Endothelial cell of umbilical vein (primary cell): ENCODE measurements at regions not wholly inside any gene's neighbourhood (a gene's known extent, or its start where the extent isn't known, plus 50 kb on each side); places are given as distances from the start of the nearest gene placed in this dataset.

Source experiments
- BruUV-seq: library from RNA; stranded (reverse); fragments of 400-500 nt; replicated peaks from 2 replicates; lab custom pipeline; 2021; lab: Mats Ljungman, UMichigan
- CTCF ChIA-PET: fragments of 300-600, 350-600 bp; sonication (Branson Sonifier 250); formaldehyde crosslinking; loops from one replicate; lab custom pipeline; 2021; ENCODE audit warnings: antibody characterized with exemption, inconsistent platforms; lab: Charles Lee
- POLR2A ChIA-PET: fragments of 300-600, 350-600 bp; sonication (Branson Sonifier 250); formaldehyde crosslinking; loops from one replicate; lab custom pipeline; 2021; ENCODE audit warnings: antibody characterized with exemption, inconsistent platforms; lab: Charles Lee
- DNase-seq: peaks from one replicate; pipeline ENCODE4 v3.0.0-alpha.2; 2011; ENCODE audit warnings: low read depth, low spot score
- FAIRE-seq: peaks from 2 replicates; lab custom pipeline; 2011; peaks lifted over from hg19 to GRCh38; lab: Jason Lieb, UNC
- H2AFZ ChIP-seq: 2 replicates; pipeline ENCODE4 v1.6.0; 2012; ENCODE audit warnings: low read depth, low read length, control low read depth, inconsistent platforms
- H3K27ac ChIP-seq: 2 replicates; pipeline ENCODE4 v1.5.1; 2011; ENCODE audit warnings: low read depth, mild to moderate bottlenecking, control low read depth, low read length, moderate library complexity; ENCODE audit not compliant: insufficient read depth
- H3K27me3 ChIP-seq, 2 experiments: 2 replicates each; pipeline versions ENCODE4 v1.6.0 to v1.6.1; 2011; ENCODE audit warnings: low read length in 2 of 2, mixed read lengths in 1 of 2; ENCODE audit not compliant: control insufficient read depth in 2 of 2, insufficient read depth in 2 of 2
- H3K36me3 ChIP-seq, 2 experiments: 2 replicates in 1 of 2; 3 replicates in 1 of 2; pipeline ENCODE4 v1.5.1; 2011; ENCODE audit warnings: low read length in 2 of 2, mild to moderate bottlenecking in 1 of 2, moderate library complexity in 1 of 2; ENCODE audit not compliant: control insufficient read depth in 2 of 2, insufficient read depth in 2 of 2; ENCODE audit errors: extremely low read depth in 1 of 2
- H3K4me1 ChIP-seq: 3 replicates; pipeline ENCODE4 v1.5.1; 2011; ENCODE audit warnings: mild to moderate bottlenecking, low read length; ENCODE audit not compliant: control insufficient read depth, insufficient read depth; ENCODE audit errors: extremely low read depth
- H3K4me2 ChIP-seq: 2 replicates; pipeline ENCODE4 v1.6.1; 2011; ENCODE audit warnings: low read length, control low read depth, mixed read lengths; ENCODE audit not compliant: insufficient read depth
- H3K4me3 ChIP-seq, 3 experiments: fragments of 200-600 bp in 1 of 3; sonication (generic), shearing (Covaris generic) in 1 of 3; replicated peaks in 1 of 3; 2 replicates each; pipeline ENCODE4 v1.5.1; 2011 to 2016; ENCODE audit warnings: control low read depth in 3 of 3, low read length in 3 of 3, mild to moderate bottlenecking in 2 of 3, inconsistent platforms in 1 of 3, low read depth in 1 of 3, moderate library complexity in 1 of 3; ENCODE audit not compliant: insufficient read depth in 1 of 3
- H3K79me2 ChIP-seq: 2 replicates; pipeline ENCODE4 v1.6.0; 2012; ENCODE audit warnings: low read length, inconsistent platforms; ENCODE audit not compliant: control insufficient read depth, insufficient read depth
- H3K9ac ChIP-seq: replicated peaks from 2 replicates; pipeline ENCODE3; 2011; ENCODE audit warnings: low read length, control low read depth; ENCODE audit not compliant: insufficient read depth; ENCODE audit errors: extremely low read depth
- H3K9me1 ChIP-seq: replicated peaks from 3 replicates; pipeline ENCODE4 v1.6.0; 2011; ENCODE audit warnings: mild to moderate bottlenecking, low read length; ENCODE audit not compliant: control insufficient read depth, insufficient read depth; ENCODE audit errors: extremely low read depth
- H3K9me3 ChIP-seq: replicated peaks from 2 replicates; pipeline ENCODE4 v1.5.1; 2012; ENCODE audit warnings: low read length, inconsistent platforms; ENCODE audit not compliant: control insufficient read depth, insufficient read depth
- H4K20me1 ChIP-seq: replicated peaks from 2 replicates; pipeline ENCODE3; 2011; ENCODE audit warnings: mild to moderate bottlenecking, low read length; ENCODE audit not compliant: control insufficient read depth, insufficient read depth; ENCODE audit errors: extremely low read depth
- MYC ChIP-seq: IDR thresholded peaks from one replicate; pipeline ENCODE4 v1.6.1; 2011; ENCODE audit warnings: mild to moderate bottlenecking, low read depth, low read length
- POLR2A ChIP-seq: IDR thresholded peaks from 2 replicates; pipeline ENCODE4 v1.6.1; 2012; ENCODE audit warnings: low read depth, mild to moderate bottlenecking, control low read depth, low read length
- POLR2AphosphoS5 ChIP-seq: IDR thresholded peaks from 2 replicates; pipeline ENCODE4 v1.6.1; 2012; ENCODE audit warnings: low read depth, mild to moderate bottlenecking, control low read depth, low read length, moderate library complexity; ENCODE audit not compliant: insufficient read depth
- dilution Hi-C: fragments of 300-500 bp; cut with MboI; formaldehyde crosslinking; loops from one replicate; pipeline ENCODE4 v1.15.0; 2019; ENCODE audit warnings: low sequenced_read_pairs; ENCODE audit not compliant: extremely low pct_ligation_motif_present
- intact Hi-C: fragments of 100-400 bp; cut with micrococcal nuclease; formaldehyde crosslinking; loops from one replicate; pipeline ENCODE4 v1.10.0; 2022
- TF ChIP-seq, protein P1 (sequence below), 2 donors: IDR thresholded peaks; 1 replicate in 1 of 2; 2 replicates in 1 of 2; pipeline ENCODE4 v1.5.1; 2011; ENCODE audit warnings: low read length in 2 of 2, mild to moderate bottlenecking in 2 of 2, moderate library complexity in 2 of 2, control low read depth in 1 of 2, inconsistent platforms in 1 of 2, low read depth in 1 of 2; ENCODE audit not compliant: insufficient read depth in 1 of 2; ENCODE audit errors: extremely low read depth in 1 of 2
- TF ChIP-seq, protein P2 (sequence below): IDR thresholded peaks from 2 replicates; pipeline ENCODE4 v1.6.1; 2011; ENCODE audit not compliant: insufficient read depth, insufficient read length

DNA sequence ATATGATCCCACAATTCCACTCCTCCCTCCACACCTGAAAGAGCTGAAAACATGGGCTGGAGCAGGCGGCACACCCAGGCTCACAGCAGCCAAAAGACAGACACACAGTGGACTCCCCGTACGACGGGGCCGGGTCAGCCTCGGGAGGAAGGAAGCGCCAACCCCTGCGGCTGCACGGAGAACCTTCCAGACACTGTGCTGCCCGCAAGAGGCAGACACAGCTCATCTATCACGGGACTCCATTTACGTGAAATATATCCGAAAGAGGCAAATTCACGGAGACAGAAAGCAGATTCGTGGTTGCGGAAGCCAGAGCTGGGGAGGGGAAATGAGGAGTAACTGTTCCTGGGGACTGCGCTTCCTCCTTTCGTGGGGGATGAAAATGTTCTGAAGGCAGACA lies 165.0 kb downstream of the BRD1 start:
- Histone ChIP-seq H4K20me1 (no peaks in the 10 kb centered on the region), H3K9me1 (no peaks in the 10 kb centered on the region), H3K36me3 (no peaks in the 10 kb centered on the region), H3K27me3 (no peaks in the 10 kb centered on the region), H3K27ac (no peak overlapping the region), H3K9me3 (no peaks in the 10 kb centered on the region), H3K4me1 (peaks cover 16% of the 10 kb centered on the region), H3K4me3 (no peak overlapping the region), H3K9ac (no peak overlapping the region), H3K79me2 (no peaks in the 10 kb centered on the region), H2AFZ (no peak overlapping the region), H3K4me2 (no peak overlapping the region)
- FAIRE-seq (no peak), DNase-seq (no peak)
- intact Hi-C loops (no loop called here), dilution Hi-C loops (no loop called here)
- ChIA-PET CTCF (no interaction called here), POLR2A (no interaction called here)
- no peak for TF ChIP-seq POLR2A
- BruUV-seq = no TSS peak

DNA sequence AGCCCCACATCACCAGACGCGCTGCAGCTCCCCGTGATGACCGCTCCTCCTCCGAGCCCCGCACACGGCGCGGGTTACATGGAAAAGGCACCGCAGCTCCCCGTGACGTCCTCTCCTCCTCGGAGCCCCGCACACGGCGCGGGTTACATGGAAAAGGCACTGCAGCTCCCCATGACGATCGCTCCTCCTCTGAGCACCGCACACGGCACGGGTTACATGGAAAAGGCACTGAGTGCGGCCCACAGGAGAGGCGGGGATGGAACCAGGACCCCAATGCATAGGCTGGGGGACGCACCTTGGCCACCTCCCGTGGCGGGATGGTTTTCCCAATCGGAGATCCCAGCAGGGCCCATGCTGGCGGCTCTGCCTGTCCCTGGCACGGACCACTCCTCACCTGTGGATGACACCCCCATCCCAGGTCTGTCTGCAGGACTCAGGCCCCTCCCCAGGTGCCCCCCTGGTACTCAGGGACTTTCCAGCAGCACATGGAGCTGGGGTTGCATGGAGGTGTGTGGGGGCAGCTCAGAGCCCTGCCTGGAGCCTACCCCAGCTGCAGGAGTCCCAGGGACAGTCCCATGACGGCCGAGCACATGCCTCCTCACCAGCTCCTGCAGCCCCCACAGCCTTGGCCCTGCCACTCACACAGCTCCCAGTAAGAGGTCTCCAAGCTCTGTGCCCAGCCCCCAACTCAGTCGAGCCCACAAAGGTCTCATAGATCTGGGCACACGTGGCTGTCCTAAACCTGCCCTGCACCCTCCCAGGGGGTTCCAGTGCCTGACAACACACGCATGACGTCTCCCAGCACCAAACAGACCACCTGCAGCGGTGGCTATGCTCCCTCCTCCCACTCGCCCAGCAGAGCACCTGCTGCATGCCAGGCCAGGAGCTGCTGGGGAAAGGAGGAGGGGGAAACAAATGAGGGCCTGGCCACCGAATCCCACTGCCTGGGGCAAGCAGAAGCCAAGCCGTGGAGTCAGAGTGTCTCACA lies 166.6 kb downstream of the BRD1 start:
- Histone ChIP-seq H3K27ac (no peak overlapping the region), H4K20me1 (no peaks in the 10 kb centered on the region), H3K4me1 (peaks cover 16% of the 10 kb centered on the region), H2AFZ (no peak overlapping the region), H3K4me3 (no peak overlapping the region), H3K79me2 (peaks cover 6% of the 10 kb centered on the region), H3K36me3 (no peaks in the 10 kb centered on the region), H3K4me2 (no peak overlapping the region), H3K9me3 (no peaks in the 10 kb centered on the region), H3K9ac (no peak overlapping the region), H3K27me3 (no peaks in the 10 kb centered on the region), H3K9me1 (no peaks in the 10 kb centered on the region)
- TF ChIP-seq, protein P1, sequence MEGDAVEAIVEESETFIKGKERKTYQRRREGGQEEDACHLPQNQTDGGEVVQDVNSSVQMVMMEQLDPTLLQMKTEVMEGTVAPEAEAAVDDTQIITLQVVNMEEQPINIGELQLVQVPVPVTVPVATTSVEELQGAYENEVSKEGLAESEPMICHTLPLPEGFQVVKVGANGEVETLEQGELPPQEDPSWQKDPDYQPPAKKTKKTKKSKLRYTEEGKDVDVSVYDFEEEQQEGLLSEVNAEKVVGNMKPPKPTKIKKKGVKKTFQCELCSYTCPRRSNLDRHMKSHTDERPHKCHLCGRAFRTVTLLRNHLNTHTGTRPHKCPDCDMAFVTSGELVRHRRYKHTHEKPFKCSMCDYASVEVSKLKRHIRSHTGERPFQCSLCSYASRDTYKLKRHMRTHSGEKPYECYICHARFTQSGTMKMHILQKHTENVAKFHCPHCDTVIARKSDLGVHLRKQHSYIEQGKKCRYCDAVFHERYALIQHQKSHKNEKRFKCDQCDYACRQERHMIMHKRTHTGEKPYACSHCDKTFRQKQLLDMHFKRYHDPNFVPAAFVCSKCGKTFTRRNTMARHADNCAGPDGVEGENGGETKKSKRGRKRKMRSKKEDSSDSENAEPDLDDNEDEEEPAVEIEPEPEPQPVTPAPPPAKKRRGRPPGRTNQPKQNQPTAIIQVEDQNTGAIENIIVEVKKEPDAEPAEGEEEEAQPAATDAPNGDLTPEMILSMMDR (IDR thresholded peaks at IDR 0.05; ENCODE audit: extremely low read depth in 1 of 2, insufficient read depth in 1 of 2, low read depth in 1 of 2, low read length in 2 of 2) = no peak
- TF ChIP-seq POLR2AphosphoS5 = no peak
- no peak for TF ChIP-seq MYC
- TF ChIP-seq, protein P2, sequence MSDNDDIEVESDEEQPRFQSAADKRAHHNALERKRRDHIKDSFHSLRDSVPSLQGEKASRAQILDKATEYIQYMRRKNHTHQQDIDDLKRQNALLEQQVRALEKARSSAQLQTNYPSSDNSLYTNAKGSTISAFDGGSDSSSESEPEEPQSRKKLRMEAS = no peak
- CTCF ChIA-PET = interaction anchor here (2.0 kb wide), 1 partner anchor 41 kb away, joined by 4 read pairs; no protein-coding TSS in a partner anchor
- intact Hi-C loops (no loop called here), dilution Hi-C loops (no loop called here)
- BruUV-seq = no TSS peak
- POLR2A ChIA-PET = no interaction called here
- no peak for DNase-seq
- FAIRE-seq = no peak
